Thoracic aorta (tissue), 2 donors: ENCODE measurements at regions not wholly inside any gene's neighbourhood (a gene's known extent, or its start where the extent isn't known, plus 50 kb on each side); places are given as distances from the start of the nearest gene placed in this dataset.

Experiments used
- ATAC-seq: fragments of 150-250 bp; one replicate; pipeline ENCODE4 v1.8.0; 2017; ENCODE audit warnings: low read depth; ENCODE audit not compliant: insufficient number of reproducible peaks, low FRiP score
- DNase-seq: peaks from one replicate; pipeline ENCODE4 v3.0.0-alpha.2; 2020; ENCODE audit warnings: low spot score
- H3K27ac ChIP-seq, 2 donors: fragments of 200-600 bp; sonication (generic); 1 replicate in 1 of 2; 2 replicates in 1 of 2; pipeline ENCODE4 v1.5.1; 2016; ENCODE audit warnings: mild to moderate bottlenecking in 2 of 2, moderate library complexity in 2 of 2
- H3K27me3 ChIP-seq: fragments of 200-600 bp; sonication (generic); replicated peaks from 2 replicates; pipeline ENCODE4 v1.6.0; 2016; ENCODE audit warnings: mild to moderate bottlenecking; ENCODE audit not compliant: insufficient read depth
- H3K36me3 ChIP-seq: fragments of 200-600 bp; sonication (generic); one replicate; pipeline ENCODE4 v1.5.1; 2016
- H3K4me1 ChIP-seq, 2 donors: fragments of 200-600 bp; sonication (generic); 1 replicate in 1 of 2; 2 replicates in 1 of 2; pipeline versions ENCODE4 v1.5.1 to v1.6.0; 2016; ENCODE audit warnings: low read depth in 2 of 2, mild to moderate bottlenecking in 1 of 2; ENCODE audit not compliant: control insufficient read depth in 1 of 2
- H3K4me3 ChIP-seq: fragments of 200-600 bp; sonication (generic); 2 replicates; pipeline ENCODE4 v1.5.1; 2016; ENCODE audit warnings: mild to moderate bottlenecking
- H3K9me3 ChIP-seq: fragments of 200-600 bp; sonication (generic); 2 replicates; pipeline ENCODE4 v1.5.1; 2016
- TF ChIP-seq, protein P1 (sequence below): fragments of 200-600 bp; sonication (generic); IDR thresholded peaks from one replicate; pipeline ENCODE4 v1.5.1; 2019; ENCODE audit warnings: antibody characterized with exemption

DNA sequence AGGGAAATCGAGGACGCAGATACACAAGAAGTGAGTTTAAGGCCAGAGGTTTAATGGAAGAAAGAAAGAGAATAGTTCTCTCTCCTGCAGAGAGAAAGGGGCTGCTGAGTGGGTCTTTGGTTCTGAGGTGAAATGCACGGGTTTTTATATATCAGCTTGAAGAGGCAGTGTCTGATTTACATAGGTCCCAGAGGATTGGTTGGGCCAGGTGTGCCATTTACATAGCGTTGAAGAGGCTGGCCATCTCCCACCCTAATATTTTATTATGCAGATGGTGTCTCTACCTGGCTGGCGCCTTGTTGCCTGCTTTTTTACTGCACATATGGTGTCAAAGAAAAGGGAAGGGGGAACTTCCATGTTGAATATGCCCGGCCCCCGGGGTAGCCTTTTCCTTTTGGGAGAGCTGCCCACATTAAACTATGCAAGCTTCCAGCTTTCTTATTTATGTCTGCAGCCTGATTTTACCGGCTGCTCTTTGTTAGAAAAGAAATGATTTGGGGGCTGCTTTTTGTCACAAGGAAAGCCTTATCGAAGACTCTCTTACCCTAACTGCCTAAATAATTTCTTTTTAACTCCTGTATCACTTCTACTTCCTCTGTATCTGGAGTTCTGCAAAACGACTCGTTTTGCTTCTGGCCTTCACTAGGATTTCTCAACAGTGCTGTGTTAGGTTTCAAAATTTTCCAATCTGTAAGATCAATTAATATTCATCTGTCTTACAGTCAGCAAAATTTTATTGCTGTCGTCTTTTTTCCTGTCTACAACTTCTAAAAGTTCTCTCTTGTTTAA lies 268.5 kb downstream of the B3GLCT start:
- H3K27ac ChIP-seq = no peak overlapping the region
- H3K4me3 ChIP-seq = no peak overlapping the region
- ATAC-seq = no peak
- no peaks in the 10 kb centered on the region for H3K27me3 ChIP-seq
- H3K36me3 ChIP-seq = no peaks in the 10 kb centered on the region
- H3K4me1 ChIP-seq = no peaks in the 10 kb centered on the region
- TF ChIP-seq, protein P1, sequence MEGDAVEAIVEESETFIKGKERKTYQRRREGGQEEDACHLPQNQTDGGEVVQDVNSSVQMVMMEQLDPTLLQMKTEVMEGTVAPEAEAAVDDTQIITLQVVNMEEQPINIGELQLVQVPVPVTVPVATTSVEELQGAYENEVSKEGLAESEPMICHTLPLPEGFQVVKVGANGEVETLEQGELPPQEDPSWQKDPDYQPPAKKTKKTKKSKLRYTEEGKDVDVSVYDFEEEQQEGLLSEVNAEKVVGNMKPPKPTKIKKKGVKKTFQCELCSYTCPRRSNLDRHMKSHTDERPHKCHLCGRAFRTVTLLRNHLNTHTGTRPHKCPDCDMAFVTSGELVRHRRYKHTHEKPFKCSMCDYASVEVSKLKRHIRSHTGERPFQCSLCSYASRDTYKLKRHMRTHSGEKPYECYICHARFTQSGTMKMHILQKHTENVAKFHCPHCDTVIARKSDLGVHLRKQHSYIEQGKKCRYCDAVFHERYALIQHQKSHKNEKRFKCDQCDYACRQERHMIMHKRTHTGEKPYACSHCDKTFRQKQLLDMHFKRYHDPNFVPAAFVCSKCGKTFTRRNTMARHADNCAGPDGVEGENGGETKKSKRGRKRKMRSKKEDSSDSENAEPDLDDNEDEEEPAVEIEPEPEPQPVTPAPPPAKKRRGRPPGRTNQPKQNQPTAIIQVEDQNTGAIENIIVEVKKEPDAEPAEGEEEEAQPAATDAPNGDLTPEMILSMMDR = no peak
- H3K9me3 ChIP-seq = no peaks in the 10 kb centered on the region
- no peak for DNase-seq

DNA sequence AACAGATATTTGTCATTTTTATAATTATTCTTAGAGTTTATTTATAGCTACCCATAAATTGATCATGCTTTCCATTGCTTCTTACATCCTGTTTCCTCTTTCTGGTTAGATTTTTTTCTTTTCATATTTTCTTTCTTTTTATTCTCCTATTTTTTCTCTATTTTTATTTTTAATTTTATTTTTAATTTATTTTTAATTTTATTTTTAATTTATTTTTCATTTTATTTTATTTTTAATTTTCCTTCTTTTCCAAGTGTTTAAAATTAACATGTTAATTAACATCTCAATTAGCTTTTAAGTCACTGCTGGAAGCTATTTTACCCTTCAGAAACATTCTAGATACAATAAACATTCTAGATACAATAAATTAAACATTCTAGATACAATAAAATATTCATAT lies 269.6 kb downstream of the B3GLCT start:
- ATAC-seq (no peak), DNase-seq (no peak)
- Histone ChIP-seq H3K9me3 (no peaks in the 10 kb centered on the region), H3K27me3 (no peaks in the 10 kb centered on the region), H3K27ac (no peak overlapping the region), H3K36me3 (no peaks in the 10 kb centered on the region), H3K4me1 (no peaks in the 10 kb centered on the region), H3K4me3 (no peak overlapping the region)
- TF ChIP-seq, protein P1 = no peak

GRCh38 chr13:31476266-31476665 lies 263.1 kb upstream of the RXFP2 start:
- ATAC-seq = no peak
- no peak overlapping the region for H3K4me3 ChIP-seq
- TF ChIP-seq, protein P1 = no peak
- no peaks in the 10 kb centered on the region for H3K4me1 ChIP-seq
- H3K27ac ChIP-seq = no peak overlapping the region
- DNase-seq = no peak
- H3K36me3 ChIP-seq = no peaks in the 10 kb centered on the region
- no peaks in the 10 kb centered on the region for H3K27me3 ChIP-seq
- H3K9me3 ChIP-seq = no peaks in the 10 kb centered on the region

GRCh38 chr13:31476753-31477152 lies 262.6 kb upstream of the RXFP2 start:
- no peaks in the 10 kb centered on the region for H3K36me3 ChIP-seq
- DNase-seq (no peak), ATAC-seq (no peak)
- H3K9me3 ChIP-seq = no peaks in the 10 kb centered on the region
- no peaks in the 10 kb centered on the region for H3K27me3 ChIP-seq
- no peak overlapping the region for H3K4me3 ChIP-seq
- no peaks in the 10 kb centered on the region for H3K4me1 ChIP-seq
- no peak overlapping the region for H3K27ac ChIP-seq
- TF ChIP-seq, protein P1 = no peak

- no peak for ATAC-seq
- no peak overlapping the region for H3K27ac ChIP-seq
These were observed 261.4 kb upstream of the RXFP2 start for GRCh38 chr13:31477961-31478360.

More at GRCh38 chr13:31477961-31478360, 261.4 kb upstream of the RXFP2 start:
- no peaks in the 10 kb centered on the region for H3K36me3 ChIP-seq
- H3K4me3 ChIP-seq = no peak overlapping the region
- DNase-seq = no peak
- no peaks in the 10 kb centered on the region for H3K9me3 ChIP-seq
- TF ChIP-seq, protein P1 = no peak
- no peaks in the 10 kb centered on the region for H3K4me1 ChIP-seq
- no peaks in the 10 kb centered on the region for H3K27me3 ChIP-seq
